Endothelial cell of umbilical vein (primary cell): ENCODE measurements at regions not wholly inside any gene's neighbourhood (a gene's known extent, or its start where the extent isn't known, plus 50 kb on each side); places are given as distances from the start of the nearest gene placed in this dataset.

ENCODE experiments used
- BruUV-seq: library from RNA; stranded (reverse); fragments of 400-500 nt; replicated peaks from 2 replicates; lab custom pipeline; 2021; lab: Mats Ljungman, UMichigan
- CTCF ChIA-PET: fragments of 300-600, 350-600 bp; sonication (Branson Sonifier 250); formaldehyde crosslinking; loops from one replicate; lab custom pipeline; 2021; ENCODE audit warnings: antibody characterized with exemption, inconsistent platforms; lab: Charles Lee
- POLR2A ChIA-PET: fragments of 300-600, 350-600 bp; sonication (Branson Sonifier 250); formaldehyde crosslinking; loops from one replicate; lab custom pipeline; 2021; ENCODE audit warnings: antibody characterized with exemption, inconsistent platforms; lab: Charles Lee
- DNase-seq: peaks from one replicate; pipeline ENCODE4 v3.0.0-alpha.2; 2011; ENCODE audit warnings: low read depth, low spot score
- FAIRE-seq: peaks from 2 replicates; lab custom pipeline; 2011; peaks lifted over from hg19 to GRCh38; lab: Jason Lieb, UNC
- H2AFZ ChIP-seq: 2 replicates; pipeline ENCODE4 v1.6.0; 2012; ENCODE audit warnings: low read depth, low read length, control low read depth, inconsistent platforms
- H3K27ac ChIP-seq: 2 replicates; pipeline ENCODE4 v1.5.1; 2011; ENCODE audit warnings: low read depth, mild to moderate bottlenecking, control low read depth, low read length, moderate library complexity; ENCODE audit not compliant: insufficient read depth
- H3K27me3 ChIP-seq, 2 experiments: 2 replicates each; pipeline versions ENCODE4 v1.6.0 to v1.6.1; 2011; ENCODE audit warnings: low read length in 2 of 2, mixed read lengths in 1 of 2; ENCODE audit not compliant: control insufficient read depth in 2 of 2, insufficient read depth in 2 of 2
- H3K36me3 ChIP-seq, 2 experiments: 2 replicates in 1 of 2; 3 replicates in 1 of 2; pipeline ENCODE4 v1.5.1; 2011; ENCODE audit warnings: low read length in 2 of 2, mild to moderate bottlenecking in 1 of 2, moderate library complexity in 1 of 2; ENCODE audit not compliant: control insufficient read depth in 2 of 2, insufficient read depth in 2 of 2; ENCODE audit errors: extremely low read depth in 1 of 2
- H3K4me1 ChIP-seq: 3 replicates; pipeline ENCODE4 v1.5.1; 2011; ENCODE audit warnings: mild to moderate bottlenecking, low read length; ENCODE audit not compliant: control insufficient read depth, insufficient read depth; ENCODE audit errors: extremely low read depth
- H3K4me2 ChIP-seq: 2 replicates; pipeline ENCODE4 v1.6.1; 2011; ENCODE audit warnings: low read length, control low read depth, mixed read lengths; ENCODE audit not compliant: insufficient read depth
- H3K4me3 ChIP-seq, 3 experiments: fragments of 200-600 bp in 1 of 3; sonication (generic), shearing (Covaris generic) in 1 of 3; replicated peaks in 1 of 3; 2 replicates each; pipeline ENCODE4 v1.5.1; 2011 to 2016; ENCODE audit warnings: control low read depth in 3 of 3, low read length in 3 of 3, mild to moderate bottlenecking in 2 of 3, inconsistent platforms in 1 of 3, low read depth in 1 of 3, moderate library complexity in 1 of 3; ENCODE audit not compliant: insufficient read depth in 1 of 3
- H3K79me2 ChIP-seq: 2 replicates; pipeline ENCODE4 v1.6.0; 2012; ENCODE audit warnings: low read length, inconsistent platforms; ENCODE audit not compliant: control insufficient read depth, insufficient read depth
- H3K9ac ChIP-seq: replicated peaks from 2 replicates; pipeline ENCODE3; 2011; ENCODE audit warnings: low read length, control low read depth; ENCODE audit not compliant: insufficient read depth; ENCODE audit errors: extremely low read depth
- H3K9me1 ChIP-seq: replicated peaks from 3 replicates; pipeline ENCODE4 v1.6.0; 2011; ENCODE audit warnings: mild to moderate bottlenecking, low read length; ENCODE audit not compliant: control insufficient read depth, insufficient read depth; ENCODE audit errors: extremely low read depth
- H3K9me3 ChIP-seq: replicated peaks from 2 replicates; pipeline ENCODE4 v1.5.1; 2012; ENCODE audit warnings: low read length, inconsistent platforms; ENCODE audit not compliant: control insufficient read depth, insufficient read depth
- H4K20me1 ChIP-seq: replicated peaks from 2 replicates; pipeline ENCODE3; 2011; ENCODE audit warnings: mild to moderate bottlenecking, low read length; ENCODE audit not compliant: control insufficient read depth, insufficient read depth; ENCODE audit errors: extremely low read depth
- CTCF ChIP-seq, 2 donors: IDR thresholded peaks; 1 replicate in 1 of 2; 2 replicates in 1 of 2; pipeline ENCODE4 v1.5.1; 2011; ENCODE audit warnings: low read length in 2 of 2, mild to moderate bottlenecking in 2 of 2, moderate library complexity in 2 of 2, control low read depth in 1 of 2, inconsistent platforms in 1 of 2, low read depth in 1 of 2; ENCODE audit not compliant: insufficient read depth in 1 of 2; ENCODE audit errors: extremely low read depth in 1 of 2
- EZH2 ChIP-seq: IDR thresholded peaks from 2 replicates; pipeline ENCODE4 v1.6.1; 2012; ENCODE audit warnings: borderline replicate concordance, low read depth, mild to moderate bottlenecking, moderate library complexity, low read length, inconsistent platforms; ENCODE audit not compliant: severe bottlenecking
- FOS ChIP-seq: IDR thresholded peaks from 2 replicates; pipeline ENCODE4 v1.6.1; 2011; ENCODE audit warnings: mild to moderate bottlenecking, low read length, moderate library complexity, borderline replicate concordance; ENCODE audit not compliant: insufficient read depth
- GATA2 ChIP-seq: IDR thresholded peaks from 2 replicates; pipeline ENCODE4 v1.7.0; 2011; ENCODE audit warnings: low read depth, mild to moderate bottlenecking, moderate library complexity, mixed read lengths, low read length; ENCODE audit not compliant: insufficient read length, insufficient read depth
- JUN ChIP-seq: IDR thresholded peaks from 2 replicates; pipeline ENCODE4 v1.6.1; 2011; ENCODE audit warnings: borderline replicate concordance, low read depth; ENCODE audit not compliant: insufficient read length, insufficient read depth
- MAX ChIP-seq: IDR thresholded peaks from 2 replicates; pipeline ENCODE4 v1.6.1; 2011; ENCODE audit not compliant: insufficient read depth, insufficient read length
- MYC ChIP-seq: IDR thresholded peaks from one replicate; pipeline ENCODE4 v1.6.1; 2011; ENCODE audit warnings: mild to moderate bottlenecking, low read depth, low read length
- POLR2A ChIP-seq: IDR thresholded peaks from 2 replicates; pipeline ENCODE4 v1.6.1; 2012; ENCODE audit warnings: low read depth, mild to moderate bottlenecking, control low read depth, low read length
- POLR2AphosphoS5 ChIP-seq: IDR thresholded peaks from 2 replicates; pipeline ENCODE4 v1.6.1; 2012; ENCODE audit warnings: low read depth, mild to moderate bottlenecking, control low read depth, low read length, moderate library complexity; ENCODE audit not compliant: insufficient read depth
- dilution Hi-C: fragments of 300-500 bp; cut with MboI; formaldehyde crosslinking; loops from one replicate; pipeline ENCODE4 v1.15.0; 2019; ENCODE audit warnings: low sequenced_read_pairs; ENCODE audit not compliant: extremely low pct_ligation_motif_present
- intact Hi-C: fragments of 100-400 bp; cut with micrococcal nuclease; formaldehyde crosslinking; loops from one replicate; pipeline ENCODE4 v1.10.0; 2022

GRCh38 chr2:238506371-238507068, 79.8 kb downstream of the ASB1 start:
- TF ChIP-seq CTCF (IDR thresholded peaks at IDR 0.05; ENCODE audit: extremely low read depth in 1 of 2, insufficient read depth in 1 of 2, low read depth in 1 of 2, low read length in 2 of 2), result no peak
- no peak overlapping the region for H3K4me3 ChIP-seq
- H3K79me2 ChIP-seq, result no peaks in the 10 kb centered on the region
- H3K9me1 ChIP-seq, result no peaks in the 10 kb centered on the region
- DNase-seq, result no peak
- no peak for FAIRE-seq
- H3K36me3 ChIP-seq, result no peaks in the 10 kb centered on the region
- no peaks in the 10 kb centered on the region for H3K4me1 ChIP-seq
- ChIA-PET POLR2A (no interaction called here), CTCF (no interaction called here)
- H2AFZ ChIP-seq, result no peak overlapping the region
- no peaks in the 10 kb centered on the region for H3K9me3 ChIP-seq
- H3K4me2 ChIP-seq, result no peak overlapping the region
- no peak overlapping the region for H3K9ac ChIP-seq
- H3K27ac ChIP-seq, result no peak overlapping the region
- no TSS peak for BruUV-seq
- H3K27me3 ChIP-seq, result no peaks in the 10 kb centered on the region
- intact Hi-C loops (no loop called here), dilution Hi-C loops (no loop called here)
- H4K20me1 ChIP-seq, result no peaks in the 10 kb centered on the region

- Histone ChIP-seq H3K4me1 (no peaks in the 10 kb centered on the region), H3K27ac (no peak overlapping the region), H3K79me2 (no peaks in the 10 kb centered on the region), H3K4me3 (no peak overlapping the region), H4K20me1 (no peaks in the 10 kb centered on the region), H3K27me3 (no peaks in the 10 kb centered on the region), H3K36me3 (no peaks in the 10 kb centered on the region), H3K9ac (no peak overlapping the region), H2AFZ (no peak overlapping the region), H3K9me1 (no peaks in the 10 kb centered on the region), H3K4me2 (no peak overlapping the region), H3K9me3 (no peaks in the 10 kb centered on the region)
- intact Hi-C loops (no loop called here), dilution Hi-C loops (no loop called here)
- TF ChIP-seq EZH2 (no peak), MYC (no peak), POLR2A (no peak), JUN (no peak), FOS (no peak), POLR2AphosphoS5 (no peak), MAX (no peak), GATA2 (no peak), CTCF (IDR thresholded peaks at IDR 0.05; ENCODE audit: extremely low read depth in 1 of 2, insufficient read depth in 1 of 2, low read depth in 1 of 2, low read length in 2 of 2) (no peak)
- ChIA-PET CTCF (no interaction called here), POLR2A (no interaction called here)
- FAIRE-seq (no peak), DNase-seq (no peak)
- BruUV-seq, result no TSS peak
These were observed 81.1 kb downstream of the ASB1 start for GRCh38 chr2:238507836-238508235.
